Stomach (tissue), 8 donors: ENCODE measurements at regions not wholly inside any gene's neighbourhood (a gene's known extent, or its start where the extent isn't known, plus 50 kb on each side); places are given as distances from the start of the nearest gene placed in this dataset.
"Not testable (repeated sequence)": the region's sequence is repeated elsewhere in the genome, so short reads cannot be mapped to it uniquely, and the experiment has no call there.

Experiments
- DNase-seq, 2 donors: peaks; one replicate each; pipeline versions ENCODE4 v3.0.0 to v3.0.0-alpha.2; 2013 to 2019
- H3K27ac ChIP-seq, 5 donors: fragments of 200-600 bp in 4 of 5; sonication (generic) in 4 of 5; one replicate each; pipeline ENCODE4 v1.5.1; 2013 to 2019; ENCODE audit warnings: mild to moderate bottlenecking in 1 of 5, moderate library complexity in 1 of 5
- H3K27me3 ChIP-seq, 3 donors: fragments of 200-600 bp; sonication (generic); one replicate each; pipeline ENCODE4 v1.5.1; 2017 to 2019; ENCODE audit warnings: mixed run types in 1 of 3
- H3K36me3 ChIP-seq, 4 donors: fragments of 200-600 bp; sonication (generic); 1 replicate in 3 of 4; 2 replicates in 1 of 4; pipeline ENCODE4 v1.5.1; 2016 to 2019
- H3K4me1 ChIP-seq, 4 donors: fragments of 200-600 bp; sonication (generic); one replicate each; pipeline ENCODE4 v1.5.1; 2016 to 2019
- H3K4me3 ChIP-seq, 4 donors: fragments of 200-600 bp; sonication (generic) in 3 of 4; one replicate each; pipeline ENCODE4 v1.5.1; 2016 to 2019; ENCODE audit warnings: mild to moderate bottlenecking in 1 of 4
- H3K9me3 ChIP-seq, 4 donors: fragments of 200-600 bp; sonication (generic); one replicate each; pipeline ENCODE4 v1.5.1; 2016 to 2019
- CTCF ChIP-seq, 7 experiments: fragments of 450-650 bp in 4 of 7; fragments of 200-600 bp in 3 of 7; sonication (generic) in 3 of 7; IDR thresholded peaks; one replicate each; pipeline ENCODE4 v1.5.1; 2016 to 2019; ENCODE audit warnings: antibody characterized with exemption in 7 of 7, control low read depth in 2 of 7, mild to moderate bottlenecking in 1 of 7
- EP300 ChIP-seq: sonication (generic); formaldehyde crosslinking; IDR thresholded peaks from one replicate; pipeline ENCODE4 v1.6.1; 2017; ENCODE audit warnings: antibody characterized with exemption
- POLR2A ChIP-seq, 4 donors: fragments of 450-650 bp; IDR thresholded peaks; one replicate each; pipeline ENCODE4 v1.6.1; 2016; ENCODE audit warnings: antibody characterized with exemption in 4 of 4, control low read depth in 2 of 4, mild to moderate bottlenecking in 1 of 4, moderate library complexity in 1 of 4
- POLR2AphosphoS5 ChIP-seq, 3 donors: sonication (generic); formaldehyde crosslinking; IDR thresholded peaks; one replicate each; pipeline ENCODE4 v1.6.1; 2016; ENCODE audit warnings: antibody characterized with exemption in 3 of 3
- WGBS, 5 donors: extraction: QIAGEN DNeasy Blood & Tissue Kit in 3 of 5; methylation state at CpG; one replicate each; pipeline versions ENCODE4 v1.1.5 to v1.1.7; 2013 to 2018; 5-methylcytosine and 5-hydroxymethylcytosine counted together
- intact Hi-C: fragments of 100-400 bp; cut with DNase I; formaldehyde crosslinking; loops from one replicate; pipeline ENCODE4 v1.15.1; 2023; ENCODE audit warnings: low total_unique reads
- donor health status: healthy with polysubstance abuse.
- donor health status: Bipolar disorder and iron deficiency.
- donor health status: healthy.

- Histone ChIP-seq H3K4me3 (no peak overlapping the region), H3K27me3 (no peaks in the 10 kb centered on the region), H3K9me3 (no peaks in the 10 kb centered on the region), H3K36me3 (no peaks in the 10 kb centered on the region), H3K27ac (no peak overlapping the region), H3K4me1 (no peaks in the 10 kb centered on the region)
- DNase-seq = no peak
- TF ChIP-seq POLR2A (IDR thresholded peaks at IDR 0.05) (no peak), EP300 (no peak), POLR2AphosphoS5 (IDR thresholded peaks at IDR 0.05) (no peak), CTCF (IDR thresholded peaks at IDR 0.05) (no peak)
- intact Hi-C loops = no loop called here
- 81 to 93% (median 89%) methylated on average over 6 to 8 of the region's 8 CpGs for WGBS, 5 donors
These were observed 109.9 kb downstream of the ARL4C start for GRCh38 chr2:234386971-234387370.

- TF ChIP-seq CTCF (IDR thresholded peaks at IDR 0.05) (no peak), POLR2AphosphoS5 (IDR thresholded peaks at IDR 0.05) (no peak), POLR2A (IDR thresholded peaks at IDR 0.05) (no peak), EP300 (no peak)
- Histone ChIP-seq H3K36me3 (no peaks in the 10 kb centered on the region), H3K4me1 (no peaks in the 10 kb centered on the region), H3K9me3 (no peaks in the 10 kb centered on the region), H3K27me3 (peaks cover 0 to 10% (median 0%) of the 10 kb centered on the region in 3 donors), H3K27ac (no peak overlapping the region), H3K4me3 (no peak overlapping the region)
- intact Hi-C loops = no loop called here
- no peak for DNase-seq
These were observed 114.8 kb downstream of the ARL4C start for GRCh38 chr2:234382131-234382530.

- intact Hi-C loops = not testable (repeated sequence)
These were observed 117.9 kb downstream of the ARL4C start for GRCh38 chr2:234378958-234379357.

GRCh38 chr2:234378440-234378839 lies 118.4 kb downstream of the ARL4C start:
- TF ChIP-seq POLR2AphosphoS5 (IDR thresholded peaks at IDR 0.05) (no peak), CTCF (IDR thresholded peaks at IDR 0.05) (no peak), EP300 (no peak), POLR2A (IDR thresholded peaks at IDR 0.05) (no peak)
- WGBS, 5 donors = 58 to 80% (median 64%) methylated on average over 4 of the region's 4 CpGs

More at GRCh38 chr2:234378958-234379357, 117.9 kb downstream of the ARL4C start:
- not testable (repeated sequence) for H3K27ac ChIP-seq, DNase-seq, H3K4me1 ChIP-seq, H3K27me3 ChIP-seq, H3K9me3 ChIP-seq, H3K36me3 ChIP-seq, H3K4me3 ChIP-seq
- 93 to 100% (median 95%) methylated on average over 2 of the region's 2 CpGs for WGBS, 5 donors

GRCh38 chr2:234377761-234378391 lies 119.0 kb downstream of the ARL4C start:
- H3K9me3 ChIP-seq = no peaks in the 10 kb centered on the region
- no peak overlapping the region for H3K27ac ChIP-seq
- DNase-seq = no peak
- no peak overlapping the region for H3K4me3 ChIP-seq
- no peaks in the 10 kb centered on the region for H3K36me3 ChIP-seq
- peaks cover 0 to 10% (median 3%) of the 10 kb centered on the region in 3 donors for H3K27me3 ChIP-seq
- no peaks in the 10 kb centered on the region for H3K4me1 ChIP-seq
- no peak for TF ChIP-seq POLR2A (IDR thresholded peaks at IDR 0.05)
- WGBS, 5 donors = 47 to 63% (median 53%) methylated on average over 12 of the region's 12 CpGs
- intact Hi-C loops = no loop called here

More at GRCh38 chr2:234378440-234378839, 118.4 kb downstream of the ARL4C start:
- H3K27ac ChIP-seq = no peak overlapping the region
- H3K4me1 ChIP-seq = no peaks in the 10 kb centered on the region
- H3K27me3 ChIP-seq = peaks cover 0 to 10% (median 3%) of the 10 kb centered on the region in 3 donors
- intact Hi-C loops = no loop called here
- no peaks in the 10 kb centered on the region for H3K9me3 ChIP-seq
- no peak overlapping the region for H3K4me3 ChIP-seq
- DNase-seq = no peak
- no peaks in the 10 kb centered on the region for H3K36me3 ChIP-seq
